ENCODE measurements at regions not wholly inside any gene's neighbourhood (a gene's known extent, or its start where the extent isn't known, plus 50 kb on each side); places are given as distances from the start of the nearest gene placed in this dataset.

DNA sequence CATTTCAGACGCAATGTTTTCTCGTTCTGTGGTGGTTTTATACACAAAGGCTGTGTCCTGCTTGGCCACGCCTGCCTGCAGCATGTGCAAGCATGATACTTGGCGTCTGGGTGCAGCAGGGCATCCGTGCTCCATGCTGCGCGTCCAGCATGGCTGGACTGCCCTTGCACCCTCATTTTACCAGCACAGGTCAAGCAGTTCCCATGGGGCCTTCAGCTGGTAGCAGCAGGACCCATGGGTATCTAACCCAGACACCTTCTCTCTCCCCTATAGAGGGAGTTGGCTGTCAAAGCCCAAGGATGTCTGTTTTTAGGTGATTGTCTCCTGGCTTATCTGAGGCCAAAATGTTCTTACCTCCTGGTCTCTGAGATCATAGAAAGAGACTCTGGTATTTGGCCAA, 158.3 kb upstream of the PITX1 start:
- Histone ChIP-seq H3K9ac (replicated peaks; ENCODE audit: extremely low read depth, insufficient read depth, low read length) (no peak overlapping the region), H3K36me3 (ENCODE audit: control insufficient read depth in 2 of 2, extremely low read depth in 1 of 2, insufficient read depth in 2 of 2, low read length in 2 of 2) (no peaks in the 10 kb centered on the region), H2AFZ (ENCODE audit: low read depth, low read length) (no peak overlapping the region), H3K79me2 (ENCODE audit: control insufficient read depth, insufficient read depth, low read length) (no peaks in the 10 kb centered on the region), H3K4me3 (replicated peaks in 1 of 3; ENCODE audit: insufficient read depth in 1 of 3, low read depth in 1 of 3, low read length in 3 of 3) (no peak overlapping the region), H3K9me3 (replicated peaks; ENCODE audit: control insufficient read depth, insufficient read depth, low read length) (no peaks in the 10 kb centered on the region), H4K20me1 (replicated peaks; ENCODE audit: control insufficient read depth, extremely low read depth, insufficient read depth, low read length) (no peaks in the 10 kb centered on the region), H3K9me1 (replicated peaks; ENCODE audit: control insufficient read depth, extremely low read depth, insufficient read depth, low read length) (no peaks in the 10 kb centered on the region), H3K4me2 (ENCODE audit: insufficient read depth, low read length) (no peak overlapping the region), H3K4me1 (ENCODE audit: control insufficient read depth, extremely low read depth, insufficient read depth, low read length) (peaks cover 17% of the 10 kb centered on the region), H3K27ac (ENCODE audit: insufficient read depth, low read depth, low read length) (no peak overlapping the region), H3K27me3 (ENCODE audit: control insufficient read depth in 2 of 2, insufficient read depth in 2 of 2, low read length in 2 of 2) (peaks cover 0 to 20% of the 10 kb centered on the region in 2 experiments)
- FAIRE-seq (no peak), DNase-seq (ENCODE audit: low read depth, low spot score) (no peak)
- CTCF ChIA-PET, result interaction anchor here (0.6 to 1.7 kb wide), 7 partner anchors 9 to 195 kb away, joined by 3 to 27 read pairs (median 3); no protein-coding TSS in a partner anchor
- POLR2A ChIA-PET, result no interaction called here
- no TSS peak for BruUV-seq (replicated peaks)
- dilution Hi-C loops (cut with MboI; ENCODE audit: extremely low pct_ligation_motif_present, low sequenced_read_pairs) (no loop called here), intact Hi-C loops (cut with micrococcal nuclease) (loop anchor here (5.0 kb wide), 2 partner anchors 150 to 165 kb away; no protein-coding TSS in a partner anchor)
- TF ChIP-seq EZH2 (IDR thresholded peaks at IDR 0.05; ENCODE audit: borderline replicate concordance, low read depth, low read length, severe bottlenecking) (peak; percentile 36), FOS (IDR thresholded peaks at IDR 0.05; ENCODE audit: borderline replicate concordance, insufficient read depth, low read length) (no peak), MYC (IDR thresholded peaks at IDR 0.05; ENCODE audit: low read depth, low read length) (no peak)

DNA sequence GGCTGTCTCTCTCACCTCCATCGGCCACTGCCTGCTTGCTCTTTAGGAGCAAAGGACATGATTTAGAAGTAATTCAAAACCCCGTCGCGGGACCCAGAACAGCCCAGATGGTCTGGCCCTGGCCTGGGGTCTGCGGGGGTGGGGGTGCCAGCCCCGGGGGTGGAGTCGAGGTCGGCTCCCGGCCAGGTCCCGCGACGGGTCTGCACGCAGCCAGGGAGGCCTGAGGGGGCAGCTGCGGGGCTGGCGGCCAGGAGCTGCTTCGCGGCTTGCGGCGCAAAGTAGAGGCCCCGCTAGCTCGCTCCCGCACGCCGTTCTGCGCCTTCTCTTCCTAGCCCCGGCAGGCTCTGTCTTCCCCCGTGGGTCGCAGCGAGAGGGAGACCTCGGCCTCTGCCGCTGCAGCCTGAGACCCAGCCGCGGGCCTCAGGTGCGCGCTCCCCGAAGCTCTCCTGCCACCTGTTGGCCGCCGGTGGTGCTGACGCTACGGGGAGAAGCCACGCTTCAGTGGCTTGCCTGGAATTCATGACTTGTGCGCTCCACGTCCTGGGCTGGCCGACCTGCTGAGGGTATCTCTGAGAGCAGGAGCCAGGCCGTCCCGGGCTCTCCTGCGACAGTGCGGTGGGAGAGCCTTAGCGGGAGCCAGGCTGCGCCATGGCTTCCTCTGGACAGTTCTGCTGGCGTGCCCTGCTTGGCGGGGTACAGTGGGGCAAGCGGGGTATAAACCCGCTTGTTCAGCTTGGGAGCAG, 157.2 kb upstream of the PITX1 start:
- DNase-seq (ENCODE audit: low read depth, low spot score) (peak; percentile 73), FAIRE-seq (peak; percentile 89)
- POLR2A ChIA-PET, result no interaction called here
- no peaks in the 10 kb centered on the region for H3K36me3 ChIP-seq (ENCODE audit: control insufficient read depth in 2 of 2, extremely low read depth in 1 of 2, insufficient read depth in 2 of 2, low read length in 2 of 2)
- no peaks in the 10 kb centered on the region for H3K9me3 ChIP-seq (replicated peaks; ENCODE audit: control insufficient read depth, insufficient read depth, low read length)
- H3K27me3 ChIP-seq (ENCODE audit: control insufficient read depth in 2 of 2, insufficient read depth in 2 of 2, low read length in 2 of 2), result peaks cover 7 to 28% of the 10 kb centered on the region in 2 experiments
- H2AFZ ChIP-seq (ENCODE audit: low read depth, low read length), result peak overlapping the region; percentile 79
- intact Hi-C loops (cut with micrococcal nuclease) (loop anchor here (1.0 to 5.0 kb wide), 5 partner anchors 17 to 286 kb away; partner anchors contain the start of gene PCBD2), dilution Hi-C loops (cut with MboI; ENCODE audit: extremely low pct_ligation_motif_present, low sequenced_read_pairs) (no loop called here)
- no TSS peak for BruUV-seq (replicated peaks)
- H3K9me1 ChIP-seq (replicated peaks; ENCODE audit: control insufficient read depth, extremely low read depth, insufficient read depth, low read length), result no peaks in the 10 kb centered on the region
- H3K9ac ChIP-seq (replicated peaks; ENCODE audit: extremely low read depth, insufficient read depth, low read length), result no peak overlapping the region
- H3K4me1 ChIP-seq (ENCODE audit: control insufficient read depth, extremely low read depth, insufficient read depth, low read length), result peaks cover 17% of the 10 kb centered on the region
- H3K79me2 ChIP-seq (ENCODE audit: control insufficient read depth, insufficient read depth, low read length), result no peaks in the 10 kb centered on the region
- CTCF ChIA-PET, result interaction anchor here (0.6 to 3.0 kb wide), 33 partner anchors 10 to 283 kb away, joined by 3 to 27 read pairs (median 4); no protein-coding TSS in a partner anchor
- peak overlapping the region in 2 of 3 experiments; percentile 22 to 40 for H3K4me3 ChIP-seq (replicated peaks in 1 of 3; ENCODE audit: insufficient read depth in 1 of 3, low read depth in 1 of 3, low read length in 3 of 3)
- H3K27ac ChIP-seq (ENCODE audit: insufficient read depth, low read depth, low read length), result no peak overlapping the region
- H3K4me2 ChIP-seq (ENCODE audit: insufficient read depth, low read length), result peak overlapping the region; percentile 40
- TF ChIP-seq MYC (IDR thresholded peaks at IDR 0.05; ENCODE audit: low read depth, low read length) (no peak), EZH2 (IDR thresholded peaks at IDR 0.05; ENCODE audit: borderline replicate concordance, low read depth, low read length, severe bottlenecking) (peak; percentile 29), GATA2 (IDR thresholded peaks at IDR 0.05; ENCODE audit: insufficient read depth, insufficient read length, low read depth, low read length) (no peak)
- TF ChIP-seq, protein P1, sequence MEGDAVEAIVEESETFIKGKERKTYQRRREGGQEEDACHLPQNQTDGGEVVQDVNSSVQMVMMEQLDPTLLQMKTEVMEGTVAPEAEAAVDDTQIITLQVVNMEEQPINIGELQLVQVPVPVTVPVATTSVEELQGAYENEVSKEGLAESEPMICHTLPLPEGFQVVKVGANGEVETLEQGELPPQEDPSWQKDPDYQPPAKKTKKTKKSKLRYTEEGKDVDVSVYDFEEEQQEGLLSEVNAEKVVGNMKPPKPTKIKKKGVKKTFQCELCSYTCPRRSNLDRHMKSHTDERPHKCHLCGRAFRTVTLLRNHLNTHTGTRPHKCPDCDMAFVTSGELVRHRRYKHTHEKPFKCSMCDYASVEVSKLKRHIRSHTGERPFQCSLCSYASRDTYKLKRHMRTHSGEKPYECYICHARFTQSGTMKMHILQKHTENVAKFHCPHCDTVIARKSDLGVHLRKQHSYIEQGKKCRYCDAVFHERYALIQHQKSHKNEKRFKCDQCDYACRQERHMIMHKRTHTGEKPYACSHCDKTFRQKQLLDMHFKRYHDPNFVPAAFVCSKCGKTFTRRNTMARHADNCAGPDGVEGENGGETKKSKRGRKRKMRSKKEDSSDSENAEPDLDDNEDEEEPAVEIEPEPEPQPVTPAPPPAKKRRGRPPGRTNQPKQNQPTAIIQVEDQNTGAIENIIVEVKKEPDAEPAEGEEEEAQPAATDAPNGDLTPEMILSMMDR (IDR thresholded peaks at IDR 0.05; ENCODE audit: extremely low read depth in 1 of 2, insufficient read depth in 1 of 2, low read depth in 1 of 2, low read length in 2 of 2), result peak; percentile 81 to 98
- H4K20me1 ChIP-seq (replicated peaks; ENCODE audit: control insufficient read depth, extremely low read depth, insufficient read depth, low read length), result no peaks in the 10 kb centered on the region
